HG03575 (cell line): ENCODE measurements at regions not wholly inside any gene's neighbourhood (a gene's known extent, or its start where the extent isn't known, plus 50 kb on each side); places are given as distances from the start of the nearest gene placed in this dataset.
"Not testable (repeated sequence)": the region's sequence is repeated elsewhere in the genome, so short reads cannot be mapped to it uniquely, and the experiment has no call there.

Experiments
- ATAC-seq: cut with Tn5 transposase; IDR thresholded peaks from one replicate; pipeline ENCODE4 v1.9.1; 2021; ENCODE audit not compliant: unreplicated experiment, insufficient number of reproducible peaks, low FRiP score; ENCODE audit errors: extremely low read depth

- no peak for ATAC-seq
Measured at GRCh38 chr15:31215490-31216214, 111.0 kb upstream of the KLF13 start.

- no peak for ATAC-seq
Measured at GRCh38 chr15:31216215-31216911, 110.3 kb upstream of the KLF13 start.

DNA sequence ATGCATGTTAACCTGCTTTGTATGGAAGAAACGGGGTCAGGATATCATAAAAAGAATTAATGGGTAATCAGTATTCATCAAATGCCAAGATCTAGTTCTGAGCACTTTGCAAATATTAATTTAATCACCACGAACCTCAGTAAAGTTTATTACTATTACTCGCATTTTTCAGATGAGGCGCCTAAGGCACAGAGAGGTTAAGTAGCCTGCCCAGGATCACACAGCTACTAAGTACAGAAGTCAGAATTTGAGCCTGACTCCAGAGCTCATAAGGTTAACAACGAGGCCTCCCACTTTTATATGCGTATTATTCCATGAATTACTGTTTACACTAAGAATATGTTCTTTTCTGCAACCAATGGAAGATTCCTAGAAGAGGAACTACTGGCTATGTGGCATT, 109.6 kb upstream of the KLF13 start:
- ATAC-seq = no peak

- no peak for ATAC-seq
Measured at GRCh38 chr15:31217566-31218270, 108.9 kb upstream of the KLF13 start.

DNA sequence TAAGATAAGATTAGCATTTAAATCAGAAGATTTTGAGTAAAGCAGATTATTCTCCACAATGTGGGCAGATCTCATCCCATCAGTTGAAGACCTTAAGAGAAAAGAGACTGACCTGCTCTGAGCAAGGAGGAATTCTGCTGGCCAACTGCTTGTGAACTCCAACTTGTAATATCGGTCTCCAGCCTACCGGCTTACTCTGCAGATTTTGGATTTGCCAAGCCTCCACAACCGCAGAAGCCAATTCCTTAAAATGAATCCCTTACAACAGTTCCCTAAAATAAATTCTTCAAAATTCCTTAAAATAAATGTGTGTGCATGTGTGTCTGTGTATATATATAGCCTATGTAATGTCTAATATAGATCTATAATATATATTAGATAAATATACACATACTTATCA, 107.4 kb upstream of the KLF13 start:
- no peak for ATAC-seq

DNA sequence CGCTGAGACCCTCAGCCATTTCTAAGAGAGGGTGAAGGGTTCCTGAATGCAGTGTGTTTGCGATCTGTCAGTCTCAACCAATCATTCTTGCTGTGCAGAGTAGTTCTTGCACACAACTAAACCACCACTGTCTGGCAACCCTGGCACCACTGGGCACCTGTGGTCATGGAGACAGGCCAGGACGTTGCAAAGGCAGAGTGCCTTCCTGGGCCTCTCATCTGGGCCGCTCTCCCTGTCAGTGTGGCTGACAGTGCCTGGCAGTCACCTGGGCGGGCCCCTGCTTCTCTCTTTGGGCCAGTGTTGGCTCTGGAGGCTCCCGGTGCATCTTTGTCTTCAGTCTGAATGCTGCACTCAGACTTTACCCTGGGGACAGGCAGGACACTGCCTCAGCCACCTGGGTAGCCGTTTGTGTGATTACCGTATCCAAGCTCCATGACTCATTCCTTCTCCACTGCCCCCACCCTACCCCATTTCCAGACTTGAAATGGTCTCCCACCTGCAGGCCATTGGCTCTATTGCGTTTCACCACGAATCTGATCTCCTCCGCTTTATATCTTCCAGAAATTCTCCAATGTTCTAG, 104.6 kb upstream of the KLF13 start:
- no peak for ATAC-seq

DNA sequence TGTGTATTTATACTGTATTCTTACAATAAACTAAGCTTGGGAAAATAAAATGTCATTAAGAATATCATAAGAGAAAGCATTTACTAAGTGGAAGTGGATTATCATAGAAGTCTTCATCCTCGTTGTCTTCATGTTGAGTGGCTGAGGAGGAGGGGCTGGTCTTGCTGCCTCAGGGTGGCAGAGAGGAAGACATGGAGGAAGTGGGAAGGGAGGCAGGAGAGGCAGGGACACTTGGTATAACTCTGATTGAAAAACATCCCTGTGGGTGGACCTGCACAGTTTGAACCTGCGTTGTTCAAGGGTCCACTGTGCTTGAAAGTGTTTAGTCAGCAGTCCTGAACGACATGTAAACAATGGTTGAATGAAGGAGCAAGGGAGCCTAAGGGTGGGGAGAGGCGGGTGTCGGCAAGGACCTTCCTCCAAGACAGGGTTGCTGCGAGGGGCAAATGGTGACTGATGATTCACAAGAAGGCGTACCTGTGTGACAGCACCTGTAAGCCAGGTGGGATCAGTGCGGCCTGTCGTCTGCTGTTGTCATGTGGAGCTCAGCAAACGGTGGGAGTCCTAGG, 103.8 kb upstream of the KLF13 start:
- ATAC-seq = no peak

DNA sequence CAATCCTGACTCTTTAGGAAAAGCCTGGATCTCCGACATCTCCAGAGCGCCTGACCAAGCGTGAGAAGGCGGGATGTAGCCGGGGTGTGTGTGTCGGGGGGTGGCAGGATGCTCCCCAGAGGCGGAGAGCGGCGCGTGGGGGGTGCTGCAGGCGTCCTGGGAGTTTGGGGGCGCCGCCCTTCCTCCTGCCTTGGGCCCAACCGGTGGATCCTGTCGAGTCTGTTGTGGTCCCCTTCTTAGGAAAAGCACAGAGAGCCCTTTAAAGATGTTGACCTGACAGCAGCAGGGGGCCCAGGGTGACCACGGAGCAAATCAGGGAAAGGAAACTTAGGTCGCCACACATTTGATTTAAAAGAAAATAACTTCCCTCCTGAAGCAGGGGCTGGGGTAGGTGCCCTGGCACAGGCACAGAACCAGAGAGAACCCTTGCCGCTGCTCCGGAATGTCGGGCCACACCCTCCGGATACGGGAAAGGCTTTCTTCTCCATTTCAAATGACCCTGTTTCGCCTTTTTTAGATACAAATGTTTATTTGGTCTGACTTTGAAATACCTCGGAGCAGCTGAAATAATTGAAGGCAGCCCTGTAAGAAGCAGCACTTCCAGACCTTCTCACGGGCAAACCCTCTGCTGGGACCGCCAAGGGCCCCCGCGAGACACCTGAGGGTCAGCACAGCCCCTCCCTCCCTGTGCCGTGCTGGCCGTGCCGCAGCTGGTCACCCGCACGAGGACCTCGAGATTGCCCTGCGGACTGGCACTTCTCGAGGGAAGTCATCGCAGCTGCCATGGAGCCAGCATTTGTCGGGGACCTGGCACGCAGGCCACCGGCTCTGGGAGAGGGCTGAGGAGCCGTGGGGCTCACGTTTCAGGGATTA, 102.9 kb upstream of the KLF13 start:
- ATAC-seq = no peak

DNA sequence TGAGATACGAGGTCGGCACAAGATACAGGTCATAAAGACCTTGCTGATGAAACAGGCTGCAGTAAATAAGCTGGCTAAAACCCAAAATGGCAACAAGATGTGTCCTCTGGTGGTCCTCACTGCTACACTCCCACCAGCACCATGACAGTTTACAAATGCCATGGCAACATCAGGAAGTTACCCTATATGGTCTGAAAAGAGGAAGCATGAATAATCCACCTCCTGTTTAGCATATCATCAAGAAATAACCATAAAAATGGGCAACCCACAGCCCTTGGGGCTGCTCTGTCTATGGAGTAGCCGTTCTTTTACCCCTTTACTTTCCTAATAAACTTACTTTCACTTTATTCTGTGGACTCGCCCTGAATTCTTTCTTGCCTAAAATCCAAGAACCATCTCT, 102.0 kb upstream of the KLF13 start:
- not testable (repeated sequence) for ATAC-seq

DNA sequence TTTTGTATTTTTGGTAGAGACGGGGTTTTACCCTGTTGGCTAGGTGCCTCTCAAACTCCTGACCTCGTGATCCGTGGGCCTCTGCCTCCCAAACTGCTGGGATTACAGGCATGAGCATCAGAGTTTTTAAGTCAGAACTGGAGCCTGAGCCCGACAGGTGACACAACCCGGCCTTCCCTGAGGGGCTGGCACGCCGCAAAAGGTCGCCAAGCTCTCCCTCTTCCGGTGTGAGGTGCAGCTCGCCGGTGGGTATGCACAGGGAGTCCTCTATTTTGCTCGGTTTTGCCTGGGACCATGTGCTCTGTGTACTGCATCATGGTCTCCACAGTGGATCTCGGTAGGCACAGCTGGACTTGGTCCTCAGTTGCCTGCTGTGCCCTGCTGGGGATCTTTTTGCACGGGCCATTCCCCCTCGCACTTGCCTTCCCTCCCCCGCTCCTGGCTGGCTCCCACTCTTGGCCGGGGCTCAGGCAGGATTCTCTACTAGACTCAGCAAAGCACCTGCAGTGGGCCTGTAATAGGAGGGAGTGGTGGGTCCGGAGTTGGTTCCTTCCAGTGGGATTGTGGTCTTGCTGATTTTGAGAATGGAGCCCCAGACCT, 101.2 kb upstream of the KLF13 start:
- ATAC-seq = no peak

GRCh38 chr15:31226021-31226420, 100.6 kb upstream of the KLF13 start:
- no peak for ATAC-seq

DNA sequence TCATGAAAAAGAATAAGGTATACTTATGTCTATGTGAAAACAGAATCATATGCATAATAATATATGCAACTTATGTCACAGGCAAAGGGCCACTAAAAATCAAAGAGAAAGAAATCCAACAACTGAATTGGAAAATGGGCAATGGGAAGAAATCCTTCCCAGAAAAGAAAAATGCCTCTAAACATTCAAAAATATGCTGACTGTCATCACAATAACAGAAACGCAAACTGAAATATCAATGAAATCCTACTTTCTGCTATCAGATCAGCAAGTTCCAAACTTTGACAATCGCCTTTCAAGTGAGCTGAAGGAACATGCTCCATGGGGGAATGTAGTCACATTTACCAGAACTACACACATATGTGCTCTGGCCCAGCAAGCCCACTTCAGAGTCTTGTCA, 99.4 kb upstream of the KLF13 start:
- ATAC-seq = no peak

DNA sequence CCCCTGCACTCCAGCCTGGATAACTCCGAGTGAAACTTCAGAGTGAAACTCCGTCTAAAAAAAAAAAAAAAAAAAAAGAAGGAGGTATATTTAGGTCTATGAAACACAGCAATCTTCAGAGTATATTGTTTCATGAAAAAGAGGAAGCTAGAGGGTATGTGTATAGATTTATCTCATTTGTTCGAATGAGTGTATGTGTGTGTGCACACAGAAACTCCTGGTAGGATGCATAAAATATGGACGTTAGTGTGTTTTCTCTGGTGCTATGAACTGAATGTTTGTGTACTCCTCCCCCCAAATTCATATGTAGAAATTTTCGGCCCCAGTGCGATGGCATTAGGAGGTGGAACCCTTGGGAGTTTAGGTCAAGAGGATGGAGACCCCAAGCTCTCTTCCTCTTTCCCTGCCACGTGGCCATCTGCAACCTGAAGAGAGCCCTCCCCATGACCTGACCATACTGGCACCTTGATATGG, 98.6 kb upstream of the KLF13 start:
- ATAC-seq = no peak

DNA sequence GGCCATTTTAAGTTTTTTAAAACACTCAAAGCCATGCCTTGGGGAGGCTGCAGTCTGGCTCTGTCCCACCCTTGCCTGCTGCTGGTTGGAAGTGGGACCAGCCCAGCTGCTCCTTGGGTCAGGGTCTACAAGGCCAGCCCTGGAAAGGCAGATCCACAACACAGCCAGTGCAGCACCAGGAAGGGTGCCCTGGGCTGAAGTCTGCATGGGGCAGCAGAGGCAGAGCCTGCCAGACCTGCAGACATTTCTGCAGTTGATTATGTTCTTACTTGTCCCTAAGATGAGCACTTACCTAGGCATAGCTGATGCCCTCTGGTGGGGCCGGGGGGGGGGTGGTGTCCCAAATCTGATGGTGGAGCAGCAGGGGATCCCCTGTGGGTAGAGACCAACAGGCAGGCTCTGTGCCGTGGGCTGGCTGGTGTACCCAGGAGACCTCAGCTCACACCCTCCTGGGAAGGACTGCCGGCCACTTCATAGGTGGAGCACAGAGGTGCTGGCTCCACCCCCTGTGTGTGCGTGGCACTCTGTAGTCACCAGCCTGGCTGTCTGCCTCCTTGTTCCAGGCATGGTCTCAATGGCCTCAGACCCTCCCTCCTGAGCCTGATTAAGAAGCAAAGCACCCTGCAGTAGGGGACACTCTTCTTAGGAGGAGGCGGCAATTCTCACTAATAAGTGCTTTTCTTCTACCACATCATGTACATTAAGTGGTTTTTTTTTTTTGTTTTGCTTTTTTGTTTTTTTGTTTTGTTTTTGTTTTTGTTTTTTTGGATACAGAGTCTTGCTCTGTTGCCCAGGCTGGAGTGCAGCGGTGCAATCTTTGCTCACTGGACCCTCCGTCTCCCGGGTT, 97.4 kb upstream of the KLF13 start:
- ATAC-seq = no peak

GRCh38 chr15:31230630-31231485, 95.8 kb upstream of the KLF13 start:
- ATAC-seq = peak; percentile 52

DNA sequence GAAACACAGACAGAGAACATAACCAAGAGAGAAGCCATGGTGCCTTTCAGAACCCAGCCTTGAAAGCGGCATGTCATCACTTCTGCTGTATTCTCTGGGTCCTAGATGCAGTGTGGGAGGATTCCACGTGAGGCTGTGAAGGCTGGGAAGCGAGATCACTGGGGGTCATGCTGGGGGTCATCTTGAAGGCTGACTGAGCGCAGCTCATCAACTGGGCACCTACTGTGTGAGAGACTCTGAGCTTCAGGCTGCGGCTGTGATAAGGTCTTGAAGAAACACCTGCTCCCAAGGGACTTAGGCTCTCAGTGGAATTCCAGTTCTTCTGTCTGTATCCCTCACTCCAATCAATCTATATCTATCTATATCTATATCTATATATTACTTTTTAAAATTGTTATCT, 91.8 kb upstream of the KLF13 start:
- ATAC-seq = no peak
